ENCODE measurements at regions not wholly inside any gene's neighbourhood (a gene's known extent, or its start where the extent isn't known, plus 50 kb on each side); places are given as distances from the start of the nearest gene placed in this dataset.

GRCh38 chr7:135857519-135858274 lies 109.1 kb upstream of the FAM180A start:
- TF ChIP-seq CTCF (IDR thresholded peaks at IDR 0.05): no peak
- TF ChIP-seq POLR2A (IDR thresholded peaks at IDR 0.05): no peak

Data from vagina (tissue), 2 donors.